ENCODE measurements at regions not wholly inside any gene's neighbourhood (a gene's known extent, or its start where the extent isn't known, plus 50 kb on each side); places are given as distances from the start of the nearest gene placed in this dataset.

DNA sequence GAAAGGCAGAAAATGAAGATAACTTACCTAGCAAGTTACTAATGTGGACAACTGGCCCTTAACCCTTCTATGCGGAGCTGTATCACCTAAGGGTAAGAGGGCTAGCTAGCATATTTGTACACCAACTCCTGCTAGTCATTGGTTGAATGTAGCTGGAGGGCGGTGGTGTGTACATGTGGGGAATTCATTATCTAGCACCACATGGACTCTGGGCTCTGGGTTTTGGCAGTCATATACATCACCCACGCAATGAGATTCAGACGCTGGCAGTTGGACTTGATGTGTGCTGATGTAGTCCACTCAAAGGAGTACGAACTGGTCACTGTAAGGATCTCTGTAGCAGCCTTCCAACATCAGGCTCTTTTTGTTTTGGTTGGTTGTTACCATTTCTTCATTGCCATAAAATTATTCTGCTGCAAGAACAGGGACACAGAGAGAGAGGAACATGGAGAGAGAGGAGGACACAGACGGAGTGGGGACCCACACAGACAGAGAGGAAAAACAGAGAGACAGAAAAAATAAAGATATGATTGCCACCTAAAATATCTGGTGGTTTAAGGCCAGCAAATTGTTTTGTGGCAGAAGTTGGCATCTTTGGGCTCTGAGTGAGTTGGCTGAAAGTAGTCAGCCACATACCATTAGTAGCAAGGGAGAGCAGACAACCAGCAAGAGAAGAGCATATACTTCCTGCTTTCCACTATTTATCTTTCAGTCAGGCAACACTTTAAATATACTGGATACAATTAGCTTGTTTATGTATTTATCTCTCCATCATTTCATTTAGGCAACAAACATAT, 76.7 kb upstream of the MTPN start:
- TF ChIP-seq, protein P1, sequence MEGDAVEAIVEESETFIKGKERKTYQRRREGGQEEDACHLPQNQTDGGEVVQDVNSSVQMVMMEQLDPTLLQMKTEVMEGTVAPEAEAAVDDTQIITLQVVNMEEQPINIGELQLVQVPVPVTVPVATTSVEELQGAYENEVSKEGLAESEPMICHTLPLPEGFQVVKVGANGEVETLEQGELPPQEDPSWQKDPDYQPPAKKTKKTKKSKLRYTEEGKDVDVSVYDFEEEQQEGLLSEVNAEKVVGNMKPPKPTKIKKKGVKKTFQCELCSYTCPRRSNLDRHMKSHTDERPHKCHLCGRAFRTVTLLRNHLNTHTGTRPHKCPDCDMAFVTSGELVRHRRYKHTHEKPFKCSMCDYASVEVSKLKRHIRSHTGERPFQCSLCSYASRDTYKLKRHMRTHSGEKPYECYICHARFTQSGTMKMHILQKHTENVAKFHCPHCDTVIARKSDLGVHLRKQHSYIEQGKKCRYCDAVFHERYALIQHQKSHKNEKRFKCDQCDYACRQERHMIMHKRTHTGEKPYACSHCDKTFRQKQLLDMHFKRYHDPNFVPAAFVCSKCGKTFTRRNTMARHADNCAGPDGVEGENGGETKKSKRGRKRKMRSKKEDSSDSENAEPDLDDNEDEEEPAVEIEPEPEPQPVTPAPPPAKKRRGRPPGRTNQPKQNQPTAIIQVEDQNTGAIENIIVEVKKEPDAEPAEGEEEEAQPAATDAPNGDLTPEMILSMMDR (conservative IDR thresholded peaks at IDR 0.05; ENCODE audit: low read depth, low read length): no peak
- TF ChIP-seq SMC3 (IDR thresholded peaks at IDR 0.05; ENCODE audit: low read depth, low read length) (no peak), POLR2A (IDR thresholded peaks at IDR 0.05; ENCODE audit: low read depth, low read length) (no peak), RCOR1 (IDR thresholded peaks at IDR 0.05; ENCODE audit: insufficient replicate concordance, low read length) (no peak), BHLHE40 (IDR thresholded peaks at IDR 0.05; ENCODE audit: low read depth, low read length) (no peak), RAD21 (IDR thresholded peaks at IDR 0.05; ENCODE audit: low read length) (no peak), MXI1 (IDR thresholded peaks at IDR 0.05; ENCODE audit: borderline replicate concordance, low read depth, low read length) (no peak), MAZ (IDR thresholded peaks at IDR 0.05; ENCODE audit: borderline replicate concordance, low read depth, low read length) (no peak), CEBPB (IDR thresholded peaks at IDR 0.05; ENCODE audit: low read depth, low read length) (no peak), MAFK (IDR thresholded peaks at IDR 0.05; ENCODE audit: low read depth, low read length) (no peak), CHD1 (IDR thresholded peaks at IDR 0.05; ENCODE audit: low read depth, low read length) (no peak)
- TF ChIP-seq, protein P2, sequence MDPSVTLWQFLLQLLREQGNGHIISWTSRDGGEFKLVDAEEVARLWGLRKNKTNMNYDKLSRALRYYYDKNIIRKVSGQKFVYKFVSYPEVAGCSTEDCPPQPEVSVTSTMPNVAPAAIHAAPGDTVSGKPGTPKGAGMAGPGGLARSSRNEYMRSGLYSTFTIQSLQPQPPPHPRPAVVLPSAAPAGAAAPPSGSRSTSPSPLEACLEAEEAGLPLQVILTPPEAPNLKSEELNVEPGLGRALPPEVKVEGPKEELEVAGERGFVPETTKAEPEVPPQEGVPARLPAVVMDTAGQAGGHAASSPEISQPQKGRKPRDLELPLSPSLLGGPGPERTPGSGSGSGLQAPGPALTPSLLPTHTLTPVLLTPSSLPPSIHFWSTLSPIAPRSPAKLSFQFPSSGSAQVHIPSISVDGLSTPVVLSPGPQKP (IDR thresholded peaks at IDR 0.05; ENCODE audit: borderline replicate concordance, low read depth, low read length): no peak
- TF ChIP-seq, protein P3, sequence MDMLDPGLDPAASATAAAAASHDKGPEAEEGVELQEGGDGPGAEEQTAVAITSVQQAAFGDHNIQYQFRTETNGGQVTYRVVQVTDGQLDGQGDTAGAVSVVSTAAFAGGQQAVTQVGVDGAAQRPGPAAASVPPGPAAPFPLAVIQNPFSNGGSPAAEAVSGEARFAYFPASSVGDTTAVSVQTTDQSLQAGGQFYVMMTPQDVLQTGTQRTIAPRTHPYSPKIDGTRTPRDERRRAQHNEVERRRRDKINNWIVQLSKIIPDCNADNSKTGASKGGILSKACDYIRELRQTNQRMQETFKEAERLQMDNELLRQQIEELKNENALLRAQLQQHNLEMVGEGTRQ (IDR thresholded peaks at IDR 0.05; ENCODE audit: low read depth, low read length): no peak
